ENCODE measurements at regions not wholly inside any gene's neighbourhood (a gene's known extent, or its start where the extent isn't known, plus 50 kb on each side); places are given as distances from the start of the nearest gene placed in this dataset.

DNA sequence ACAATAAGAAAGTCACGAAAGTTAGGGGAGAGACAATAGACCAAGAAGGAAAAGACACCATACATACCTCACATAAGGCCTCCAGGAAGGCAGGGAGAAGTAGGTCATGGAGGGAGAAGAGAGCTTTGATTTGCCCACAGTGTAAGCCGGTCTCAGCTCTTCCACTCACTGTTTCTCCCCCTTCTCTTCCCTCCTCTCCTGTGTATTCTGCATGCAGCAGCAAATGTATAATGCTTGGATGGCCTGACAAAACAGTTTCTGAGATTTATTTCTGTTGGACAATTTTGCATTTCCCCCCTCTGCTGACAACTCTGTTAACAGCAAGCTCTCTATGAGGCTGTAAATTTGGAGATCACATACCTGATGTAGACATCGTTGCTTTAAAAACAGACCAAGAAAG, 318.9 kb downstream of the OMA1 start:
- TF ChIP-seq FOXP2 (optimal IDR thresholded peaks at IDR 0.05; ENCODE audit: borderline replicate concordance, extremely low read depth, extremely low read length, insufficient read depth) = no peak
- TF ChIP-seq POLR2AphosphoS5 (IDR thresholded peaks at IDR 0.05; ENCODE audit: low read depth, low read length) = no peak
